Neural cell (in vitro differentiated cells): ENCODE measurements at regions not wholly inside any gene's neighbourhood (a gene's known extent, or its start where the extent isn't known, plus 50 kb on each side); places are given as distances from the start of the nearest gene placed in this dataset.

Experiments used
- H2AFZ ChIP-seq: fragments of 200-600, 300-800 bp; sonication (generic), shearing (Covaris generic); 2 replicates; pipeline ENCODE4 v1.6.0; 2014; ENCODE audit warnings: low read depth, mild to moderate bottlenecking, antibody characterized with exemption, low read length, moderate library complexity
- H3F3A ChIP-seq: fragments of 200-600 bp; shearing (Covaris generic); 2 replicates; pipeline ENCODE4 v1.6.1; 2016; ENCODE audit warnings: mild to moderate bottlenecking, moderate library complexity, mixed read lengths, antibody characterized with exemption, low read length; ENCODE audit not compliant: insufficient read depth, poor library complexity, severe bottlenecking
- H3K27ac ChIP-seq: fragments of 200-600, 300-800 bp; sonication (generic), shearing (Covaris generic); 2 replicates; pipeline ENCODE4 v1.5.1; 2014; ENCODE audit warnings: mild to moderate bottlenecking, low read length, moderate library complexity
- H3K27me3 ChIP-seq: fragments of 300-800, 200-600 bp; sonication (generic), shearing (Covaris generic); 2 replicates; pipeline ENCODE4 v1.6.0; 2014; ENCODE audit warnings: mild to moderate bottlenecking, low read depth, low read length, moderate library complexity; ENCODE audit not compliant: insufficient read depth
- H3K36me3 ChIP-seq: fragments of 300-800, 200-600 bp; sonication (generic), shearing (Covaris generic); 2 replicates; pipeline ENCODE4 v1.5.1; 2014; ENCODE audit warnings: mild to moderate bottlenecking, antibody characterized with exemption, low read length, moderate library complexity; ENCODE audit not compliant: insufficient read depth
- H3K4me2 ChIP-seq: fragments of 300-800, 200-600 bp; sonication (generic), shearing (Covaris generic); 2 replicates; pipeline ENCODE4 v1.6.0; 2014; ENCODE audit warnings: mild to moderate bottlenecking, low read length
- H3K4me3 ChIP-seq: fragments of 300-800, 200-600 bp; sonication (generic), shearing (Covaris generic); 2 replicates; pipeline ENCODE4 v1.5.1; 2014; ENCODE audit warnings: mild to moderate bottlenecking, low read length, moderate library complexity
- H3K79me2 ChIP-seq: fragments of 200-600 bp; shearing (Covaris generic); replicated peaks from 2 replicates; pipeline ENCODE4 v1.6.0; 2014; ENCODE audit warnings: mild to moderate bottlenecking, low read length, moderate library complexity; ENCODE audit not compliant: insufficient read depth
- H3K9ac ChIP-seq: fragments of 300-800, 200-600 bp; sonication (generic), shearing (Covaris generic); 2 replicates; pipeline ENCODE4 v1.6.1; 2016; ENCODE audit warnings: mild to moderate bottlenecking, low read length, mixed read lengths
- H3K9me2 ChIP-seq: fragments of 200-600 bp; shearing (Covaris generic); 2 replicates; pipeline ENCODE4 v1.6.1; 2016; ENCODE audit warnings: mild to moderate bottlenecking, low read length, mixed read lengths; ENCODE audit not compliant: insufficient read depth
- H3K9me3 ChIP-seq: fragments of 200-600, 300-800 bp; sonication (generic), shearing (Covaris generic); 2 replicates; pipeline ENCODE4 v1.6.1; 2016; ENCODE audit warnings: mild to moderate bottlenecking, mixed run types, low read length, moderate library complexity, mixed read lengths
- H4K20me1 ChIP-seq: fragments of 200-600 bp; shearing (Covaris generic); 2 replicates; pipeline ENCODE4 v1.6.1; 2016; ENCODE audit warnings: mild to moderate bottlenecking, mixed run types; ENCODE audit not compliant: insufficient read depth
- EP300 ChIP-seq: fragments of 450-650 bp; conservative IDR thresholded peaks from 2 replicates; pipeline ENCODE4 v1.6.1; 2014; ENCODE audit warnings: antibody characterized with exemption, mild to moderate bottlenecking, moderate library complexity; ENCODE audit not compliant: poor library complexity, severe bottlenecking
- EZH2 ChIP-seq: fragments of 200-600, 300-800 bp; shearing (Covaris generic), sonication (generic); IDR thresholded peaks from 2 replicates; pipeline ENCODE4 v1.6.1; 2014; ENCODE audit warnings: antibody characterized with exemption, low read length, borderline replicate concordance, mild to moderate bottlenecking; ENCODE audit not compliant: insufficient read depth, poor library complexity, severe bottlenecking
- MXI1 ChIP-seq: fragments of 450-650 bp; conservative IDR thresholded peaks from 2 replicates; pipeline ENCODE4 v1.6.1; 2014; ENCODE audit warnings: antibody characterized with exemption, mild to moderate bottlenecking; ENCODE audit not compliant: poor library complexity, severe bottlenecking
- POLR2AphosphoS5 ChIP-seq: IDR thresholded peaks from 2 replicates; pipeline ENCODE4 v1.6.1; 2012
- RAD21 ChIP-seq: fragments of 450-650 bp; conservative IDR thresholded peaks from 2 replicates; pipeline ENCODE4 v1.6.1; 2014; ENCODE audit warnings: antibody characterized with exemption, mild to moderate bottlenecking, moderate library complexity
- SMC3 ChIP-seq: fragments of 450-650 bp; conservative IDR thresholded peaks from 2 replicates; pipeline ENCODE4 v1.6.1; 2014; ENCODE audit warnings: antibody characterized with exemption, mild to moderate bottlenecking, moderate library complexity; ENCODE audit not compliant: poor library complexity
- TAF1 ChIP-seq: IDR thresholded peaks from 2 replicates; pipeline ENCODE4 v1.6.1; 2012; ENCODE audit warnings: low read depth
- TF ChIP-seq, protein P1 (sequence below): fragments of 450-650 bp; IDR thresholded peaks from 2 replicates; pipeline ENCODE4 v1.5.1; 2014; ENCODE audit warnings: antibody characterized with exemption, mild to moderate bottlenecking, moderate library complexity; ENCODE audit not compliant: poor library complexity, severe bottlenecking
- TF ChIP-seq, protein P2 (sequence below): IDR thresholded peaks from 2 replicates; pipeline ENCODE4 v1.6.1; 2012; ENCODE audit warnings: borderline replicate concordance

DNA sequence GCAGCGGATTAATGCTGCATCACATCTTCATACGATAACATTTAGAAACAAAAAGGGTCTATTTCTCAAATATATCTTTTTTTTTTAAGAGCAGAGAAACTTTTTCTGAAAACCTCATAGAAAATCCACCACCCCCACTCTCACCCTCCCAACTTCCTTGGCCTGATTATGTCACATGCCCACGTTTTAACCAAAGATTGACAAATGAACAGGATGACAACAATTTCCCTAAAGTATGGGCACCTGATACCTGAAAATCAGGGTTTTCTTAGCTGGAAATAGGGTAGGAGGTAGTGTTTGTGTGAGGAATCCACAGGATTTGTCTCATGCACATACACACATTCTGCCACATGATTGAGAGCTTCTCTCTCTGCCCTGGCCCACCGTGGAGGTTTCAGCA lies 74.7 kb upstream of the MDM1 start:
- H2AFZ ChIP-seq = no peak overlapping the region
- H3K27me3 ChIP-seq = no peaks in the 10 kb centered on the region
- no peak overlapping the region for H3K27ac ChIP-seq
- H4K20me1 ChIP-seq = no peaks in the 10 kb centered on the region
- no peaks in the 10 kb centered on the region for H3K9me2 ChIP-seq
- H3K4me2 ChIP-seq = no peak overlapping the region
- H3K79me2 ChIP-seq = no peaks in the 10 kb centered on the region
- no peak overlapping the region for H3K4me3 ChIP-seq
- H3K9ac ChIP-seq = no peak overlapping the region
- H3K9me3 ChIP-seq = no peaks in the 10 kb centered on the region
- TF ChIP-seq RAD21 = no peak
- TF ChIP-seq, protein P1, sequence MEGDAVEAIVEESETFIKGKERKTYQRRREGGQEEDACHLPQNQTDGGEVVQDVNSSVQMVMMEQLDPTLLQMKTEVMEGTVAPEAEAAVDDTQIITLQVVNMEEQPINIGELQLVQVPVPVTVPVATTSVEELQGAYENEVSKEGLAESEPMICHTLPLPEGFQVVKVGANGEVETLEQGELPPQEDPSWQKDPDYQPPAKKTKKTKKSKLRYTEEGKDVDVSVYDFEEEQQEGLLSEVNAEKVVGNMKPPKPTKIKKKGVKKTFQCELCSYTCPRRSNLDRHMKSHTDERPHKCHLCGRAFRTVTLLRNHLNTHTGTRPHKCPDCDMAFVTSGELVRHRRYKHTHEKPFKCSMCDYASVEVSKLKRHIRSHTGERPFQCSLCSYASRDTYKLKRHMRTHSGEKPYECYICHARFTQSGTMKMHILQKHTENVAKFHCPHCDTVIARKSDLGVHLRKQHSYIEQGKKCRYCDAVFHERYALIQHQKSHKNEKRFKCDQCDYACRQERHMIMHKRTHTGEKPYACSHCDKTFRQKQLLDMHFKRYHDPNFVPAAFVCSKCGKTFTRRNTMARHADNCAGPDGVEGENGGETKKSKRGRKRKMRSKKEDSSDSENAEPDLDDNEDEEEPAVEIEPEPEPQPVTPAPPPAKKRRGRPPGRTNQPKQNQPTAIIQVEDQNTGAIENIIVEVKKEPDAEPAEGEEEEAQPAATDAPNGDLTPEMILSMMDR = no peak
- no peak for TF ChIP-seq EP300
- no peak for TF ChIP-seq TAF1
- TF ChIP-seq, protein P2, sequence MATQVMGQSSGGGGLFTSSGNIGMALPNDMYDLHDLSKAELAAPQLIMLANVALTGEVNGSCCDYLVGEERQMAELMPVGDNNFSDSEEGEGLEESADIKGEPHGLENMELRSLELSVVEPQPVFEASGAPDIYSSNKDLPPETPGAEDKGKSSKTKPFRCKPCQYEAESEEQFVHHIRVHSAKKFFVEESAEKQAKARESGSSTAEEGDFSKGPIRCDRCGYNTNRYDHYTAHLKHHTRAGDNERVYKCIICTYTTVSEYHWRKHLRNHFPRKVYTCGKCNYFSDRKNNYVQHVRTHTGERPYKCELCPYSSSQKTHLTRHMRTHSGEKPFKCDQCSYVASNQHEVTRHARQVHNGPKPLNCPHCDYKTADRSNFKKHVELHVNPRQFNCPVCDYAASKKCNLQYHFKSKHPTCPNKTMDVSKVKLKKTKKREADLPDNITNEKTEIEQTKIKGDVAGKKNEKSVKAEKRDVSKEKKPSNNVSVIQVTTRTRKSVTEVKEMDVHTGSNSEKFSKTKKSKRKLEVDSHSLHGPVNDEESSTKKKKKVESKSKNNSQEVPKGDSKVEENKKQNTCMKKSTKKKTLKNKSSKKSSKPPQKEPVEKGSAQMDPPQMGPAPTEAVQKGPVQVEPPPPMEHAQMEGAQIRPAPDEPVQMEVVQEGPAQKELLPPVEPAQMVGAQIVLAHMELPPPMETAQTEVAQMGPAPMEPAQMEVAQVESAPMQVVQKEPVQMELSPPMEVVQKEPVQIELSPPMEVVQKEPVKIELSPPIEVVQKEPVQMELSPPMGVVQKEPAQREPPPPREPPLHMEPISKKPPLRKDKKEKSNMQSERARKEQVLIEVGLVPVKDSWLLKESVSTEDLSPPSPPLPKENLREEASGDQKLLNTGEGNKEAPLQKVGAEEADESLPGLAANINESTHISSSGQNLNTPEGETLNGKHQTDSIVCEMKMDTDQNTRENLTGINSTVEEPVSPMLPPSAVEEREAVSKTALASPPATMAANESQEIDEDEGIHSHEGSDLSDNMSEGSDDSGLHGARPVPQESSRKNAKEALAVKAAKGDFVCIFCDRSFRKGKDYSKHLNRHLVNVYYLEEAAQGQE = no peak
- TF ChIP-seq POLR2AphosphoS5 = no peak
- TF ChIP-seq EZH2 = no peak
- TF ChIP-seq MXI1 = no peak
- TF ChIP-seq SMC3 = no peak
- H3K36me3 ChIP-seq = no peaks in the 10 kb centered on the region
- no peaks in the 10 kb centered on the region for H3F3A ChIP-seq

DNA sequence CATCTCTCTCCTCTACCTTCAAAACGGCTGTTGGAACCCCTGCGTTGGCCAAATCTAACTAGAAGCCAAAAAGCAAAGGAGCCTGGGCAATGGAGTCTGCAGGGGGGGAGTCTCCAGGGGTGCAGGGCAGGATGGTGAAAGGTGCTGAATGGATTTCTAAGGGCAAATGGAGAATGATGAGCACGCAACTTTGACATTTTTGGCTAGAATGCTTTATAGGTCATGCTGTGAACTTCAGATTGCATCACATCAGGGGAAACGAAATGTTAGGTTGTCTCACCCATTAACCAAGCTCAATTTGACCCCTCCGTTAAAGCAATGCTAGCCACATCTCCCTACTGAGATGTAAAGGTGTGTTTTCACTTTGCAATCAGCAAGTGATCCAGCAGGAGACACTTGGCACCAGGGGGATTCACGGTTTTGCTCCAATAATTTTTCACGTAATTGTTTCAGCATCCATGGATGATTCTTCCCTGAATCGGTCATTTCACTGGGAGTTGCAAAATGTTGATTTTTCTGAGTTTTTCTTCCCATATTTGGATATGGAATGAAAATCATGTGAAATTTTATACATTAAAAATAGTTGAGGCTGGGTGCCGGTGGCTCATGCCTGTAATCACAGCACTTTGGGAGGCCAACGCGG lies 78.0 kb upstream of the MDM1 start:
- Histone ChIP-seq H3K27ac (no peak overlapping the region), H3F3A (no peaks in the 10 kb centered on the region), H3K36me3 (no peaks in the 10 kb centered on the region), H3K9ac (no peak overlapping the region), H3K4me3 (no peak overlapping the region), H3K9me2 (no peaks in the 10 kb centered on the region), H2AFZ (no peak overlapping the region), H3K9me3 (no peaks in the 10 kb centered on the region), H4K20me1 (no peaks in the 10 kb centered on the region), H3K4me2 (no peak overlapping the region), H3K27me3 (no peaks in the 10 kb centered on the region), H3K79me2 (no peaks in the 10 kb centered on the region)
- TF ChIP-seq EP300 (no peak), RAD21 (no peak), EZH2 (no peak), POLR2AphosphoS5 (no peak), TAF1 (no peak), MXI1 (no peak)
